Fibroblast of gingiva (primary cell): ENCODE measurements at regions not wholly inside any gene's neighbourhood (a gene's known extent, or its start where the extent isn't known, plus 50 kb on each side); places are given as distances from the start of the nearest gene placed in this dataset.
"Not testable (repeated sequence)": the region's sequence is repeated elsewhere in the genome, so short reads cannot be mapped to it uniquely, and the experiment has no call there.

Experiments used
- DNase-seq: peaks from one replicate; pipeline ENCODE4 v3.0.0-alpha.2; 2011; ENCODE audit warnings: low read depth

- no peak for DNase-seq
Observed at GRCh38 chr6:23790756-23791155, 335.3 kb upstream of the NRSN1 start.

DNA sequence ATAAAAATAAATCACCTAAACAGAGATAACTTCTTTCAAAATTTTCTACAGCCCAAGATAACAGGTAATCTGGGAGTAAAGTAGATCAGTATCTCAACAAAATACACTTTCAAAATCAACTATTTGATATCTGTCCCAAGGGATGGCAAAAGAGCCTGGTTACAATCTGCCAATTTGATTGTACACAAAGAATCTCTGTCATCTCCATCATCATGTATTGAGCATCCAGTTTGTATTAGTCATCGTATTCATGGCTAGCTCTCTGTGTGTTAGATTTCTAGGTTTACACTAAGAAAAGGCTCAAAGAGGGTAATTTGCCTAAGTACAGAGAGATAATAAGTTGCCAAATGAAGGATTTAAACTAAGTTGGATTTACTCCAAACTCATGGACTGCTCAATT lies 329.0 kb upstream of the NRSN1 start:
- DNase-seq: no peak

DNA sequence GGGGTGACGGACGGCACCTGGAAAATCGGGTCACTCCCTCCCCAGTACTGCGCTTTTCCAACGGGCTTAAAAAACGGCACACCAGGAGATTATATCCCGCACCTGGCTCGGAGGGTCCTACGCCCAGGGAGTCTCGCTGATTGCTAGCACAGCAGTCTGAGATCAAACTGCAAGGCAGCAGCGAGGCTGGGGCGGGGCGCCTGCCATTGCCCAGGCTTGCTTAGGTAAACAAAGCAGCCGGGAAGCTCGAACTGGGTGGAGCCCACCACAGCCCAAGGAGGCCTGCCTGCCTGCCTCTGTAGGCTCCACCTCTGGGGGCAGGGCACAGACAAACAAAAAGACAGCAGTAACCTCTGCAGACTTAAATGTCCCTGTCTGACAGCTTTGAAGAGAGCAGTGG lies 321.7 kb upstream of the NRSN1 start:
- DNase-seq: not testable (repeated sequence)

DNA sequence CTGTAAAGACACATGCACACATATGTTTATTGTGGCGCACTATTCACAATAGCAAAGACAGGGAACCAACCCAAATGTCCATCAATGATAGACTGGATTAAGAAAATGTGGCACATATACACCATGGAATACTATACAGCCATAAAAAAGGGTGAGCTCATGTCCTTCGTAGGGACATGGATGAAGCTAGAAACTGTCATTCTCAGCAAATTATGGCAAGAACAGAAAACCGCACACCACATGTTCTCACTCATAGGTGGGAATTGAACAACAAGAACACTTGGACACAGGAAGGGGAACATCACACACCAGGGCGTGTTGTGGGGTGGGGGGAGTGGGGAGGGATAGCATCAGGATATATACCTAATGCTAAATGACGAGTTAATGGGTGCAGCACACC lies 304.9 kb upstream of the NRSN1 start:
- DNase-seq: not testable (repeated sequence)

GRCh38 chr6:23823421-23823820 lies 302.6 kb upstream of the NRSN1 start:
- no peak for DNase-seq

DNA sequence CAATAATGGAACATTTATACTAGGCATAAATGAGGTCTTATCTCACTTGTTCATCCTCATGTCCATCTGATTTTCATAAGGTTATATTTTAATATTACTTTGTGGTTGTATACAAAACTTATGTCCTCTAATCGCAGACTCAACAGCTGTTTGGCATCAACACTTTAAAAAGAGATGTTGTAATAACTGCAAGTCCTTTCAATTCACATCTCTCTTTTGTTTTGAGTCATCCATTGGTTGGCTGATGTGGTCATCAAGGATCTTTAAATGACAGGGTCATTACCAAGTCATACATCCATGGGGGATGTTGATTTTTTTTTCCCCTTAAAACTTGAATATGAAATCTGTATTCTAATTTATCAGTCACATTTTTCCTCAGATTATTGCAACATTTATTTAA lies 299.4 kb upstream of the NRSN1 start:
- DNase-seq: no peak

DNA sequence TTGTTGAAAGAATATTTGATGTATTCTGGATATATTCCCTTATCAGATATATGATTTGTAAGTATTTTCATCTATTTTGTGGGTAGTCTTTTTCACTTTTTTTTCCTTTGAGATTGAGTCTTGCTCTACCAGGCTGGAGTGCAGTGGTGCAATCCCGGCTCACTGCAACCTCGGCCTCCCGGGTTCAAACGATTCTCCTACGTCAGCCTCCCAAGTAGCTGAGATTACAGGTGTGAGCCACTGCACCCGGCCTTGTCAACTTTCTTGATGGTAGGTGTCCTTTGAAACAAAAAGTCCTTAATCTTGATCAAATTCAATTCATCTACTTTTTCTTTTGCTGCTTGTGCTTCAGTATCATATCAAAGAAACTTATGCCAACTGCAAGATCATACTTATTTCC lies 297.2 kb upstream of the NRSN1 start:
- DNase-seq: no peak

DNA sequence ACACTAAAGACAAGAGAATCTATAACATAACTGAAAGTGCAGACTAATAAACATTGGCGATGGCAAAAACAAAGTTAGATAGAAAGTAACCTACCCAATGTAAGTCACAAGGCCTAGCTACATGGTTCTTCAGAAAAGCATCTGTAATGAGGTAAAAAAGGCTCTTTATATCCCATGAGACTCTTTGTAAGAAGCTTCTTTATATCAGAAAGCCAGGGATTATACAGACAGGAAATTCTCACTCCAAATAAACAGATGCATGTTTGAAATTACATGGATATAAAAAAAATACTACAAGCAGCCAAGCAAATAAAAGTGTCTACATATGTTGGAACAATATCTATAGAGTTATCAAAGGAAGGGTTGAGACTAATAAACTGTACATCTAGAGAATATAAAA lies 284.9 kb upstream of the NRSN1 start:
- no peak for DNase-seq

GRCh38 chr6:23842760-23843159 lies 283.3 kb upstream of the NRSN1 start:
- no peak for DNase-seq

- DNase-seq: no peak
Observed at GRCh38 chr6:23851522-23851921, 274.5 kb upstream of the NRSN1 start.

DNA sequence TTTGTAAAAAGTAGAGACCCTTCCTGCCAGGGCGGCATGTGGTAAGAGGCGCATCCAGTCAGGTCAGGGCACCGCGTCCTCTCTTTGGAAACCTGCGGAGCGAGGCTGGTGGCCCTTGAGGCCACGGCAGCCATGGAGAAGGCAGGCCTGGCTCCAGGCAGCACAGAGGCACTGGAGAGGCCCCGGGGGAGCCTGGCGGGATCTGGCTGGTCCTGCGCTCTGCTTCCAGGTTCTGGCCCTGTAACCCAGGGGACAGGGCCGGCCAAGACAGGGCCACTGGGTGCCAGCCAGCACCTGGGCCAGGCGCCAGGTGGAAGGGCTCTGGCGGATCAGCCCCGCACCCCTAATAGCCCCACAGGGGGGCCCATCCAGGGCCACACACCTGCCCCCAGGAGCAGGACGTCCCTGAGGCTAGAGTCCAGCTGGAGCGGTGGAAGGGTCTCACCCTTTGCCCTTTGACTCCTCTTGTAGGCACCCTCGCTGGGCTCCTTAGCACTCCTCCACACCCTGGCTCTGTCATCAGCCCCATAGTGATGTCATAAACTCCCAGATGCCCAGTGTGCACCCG lies 272.4 kb upstream of the NRSN1 start:
- not testable (repeated sequence) for DNase-seq

- DNase-seq: not testable (repeated sequence)
Observed at GRCh38 chr6:23854154-23854553, 271.9 kb upstream of the NRSN1 start.

DNA sequence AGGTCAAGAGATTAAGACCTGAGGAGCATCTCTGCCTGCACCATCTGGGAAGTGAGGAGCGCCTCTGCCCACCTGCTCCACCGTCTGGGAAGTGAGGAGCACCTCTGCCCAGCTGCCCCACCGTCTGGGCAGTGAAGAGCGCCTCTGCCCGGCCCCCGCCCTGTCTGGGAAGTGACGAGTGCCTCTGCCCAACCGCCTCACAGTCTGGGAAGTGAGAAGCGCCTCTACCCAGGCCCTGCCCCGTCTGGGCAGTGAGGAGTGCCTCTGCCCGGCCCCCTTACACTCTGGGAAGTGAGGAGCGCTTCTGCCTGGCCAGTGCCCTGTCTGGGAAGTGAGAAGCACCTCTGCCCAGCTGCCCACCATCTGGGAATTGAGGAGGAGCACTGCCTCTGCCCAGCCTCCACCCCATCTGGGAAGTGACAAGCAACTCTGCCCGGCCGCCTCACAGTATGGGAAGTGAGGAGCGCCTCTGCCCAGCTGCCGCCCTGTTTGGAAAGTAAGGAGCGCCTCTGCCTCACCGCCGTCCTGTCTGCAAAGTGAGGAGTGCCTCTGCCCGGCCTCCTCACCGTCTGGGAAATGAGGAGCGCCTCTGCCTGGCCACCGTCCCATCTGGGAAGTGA lies 270.4 kb upstream of the NRSN1 start:
- DNase-seq: no peak

GRCh38 chr6:23870496-23870895 lies 255.5 kb upstream of the NRSN1 start:
- no peak for DNase-seq

DNA sequence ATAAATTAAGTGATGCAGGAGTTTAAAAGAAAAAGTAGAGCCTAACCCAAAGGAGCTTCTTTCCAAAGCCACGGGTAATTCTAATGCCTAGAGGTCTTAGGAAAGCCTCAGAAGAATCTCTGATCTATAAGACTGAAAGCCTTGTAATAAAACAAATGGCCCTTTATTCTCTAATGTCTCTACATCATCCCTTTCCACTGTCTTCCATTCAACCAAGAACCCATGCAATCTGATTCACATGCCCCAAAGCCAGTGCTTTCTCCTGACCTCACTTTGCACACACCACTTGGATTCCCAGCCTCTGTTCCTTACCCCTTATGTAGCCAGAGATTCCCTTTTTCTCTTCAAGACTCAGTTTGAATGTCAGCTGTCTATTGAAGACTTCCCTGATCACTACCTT lies 252.9 kb upstream of the NRSN1 start:
- DNase-seq: no peak

GRCh38 chr6:23875006-23875405 lies 251.0 kb upstream of the NRSN1 start:
- DNase-seq: no peak

DNA sequence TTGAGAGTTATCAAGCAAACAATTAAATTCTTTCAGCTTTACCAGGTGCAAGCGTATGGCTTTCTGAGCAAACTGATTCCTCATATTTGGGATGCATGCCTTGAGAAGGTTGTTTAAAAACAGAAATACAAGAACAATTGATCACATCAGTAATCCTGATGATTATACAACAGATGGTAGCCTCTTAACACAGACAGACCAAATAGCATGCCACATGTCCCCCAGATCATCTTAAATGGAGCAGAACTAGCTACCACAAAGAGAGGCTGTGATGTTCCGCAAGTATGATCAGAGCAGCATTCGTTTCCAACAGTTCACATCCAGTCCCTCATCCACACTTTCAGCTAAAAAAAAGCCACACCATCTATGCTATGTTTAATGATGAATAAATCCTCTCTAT lies 246.2 kb upstream of the NRSN1 start:
- DNase-seq: no peak

- DNase-seq: no peak
Observed at GRCh38 chr6:23890543-23891227, 235.3 kb upstream of the NRSN1 start.

DNA sequence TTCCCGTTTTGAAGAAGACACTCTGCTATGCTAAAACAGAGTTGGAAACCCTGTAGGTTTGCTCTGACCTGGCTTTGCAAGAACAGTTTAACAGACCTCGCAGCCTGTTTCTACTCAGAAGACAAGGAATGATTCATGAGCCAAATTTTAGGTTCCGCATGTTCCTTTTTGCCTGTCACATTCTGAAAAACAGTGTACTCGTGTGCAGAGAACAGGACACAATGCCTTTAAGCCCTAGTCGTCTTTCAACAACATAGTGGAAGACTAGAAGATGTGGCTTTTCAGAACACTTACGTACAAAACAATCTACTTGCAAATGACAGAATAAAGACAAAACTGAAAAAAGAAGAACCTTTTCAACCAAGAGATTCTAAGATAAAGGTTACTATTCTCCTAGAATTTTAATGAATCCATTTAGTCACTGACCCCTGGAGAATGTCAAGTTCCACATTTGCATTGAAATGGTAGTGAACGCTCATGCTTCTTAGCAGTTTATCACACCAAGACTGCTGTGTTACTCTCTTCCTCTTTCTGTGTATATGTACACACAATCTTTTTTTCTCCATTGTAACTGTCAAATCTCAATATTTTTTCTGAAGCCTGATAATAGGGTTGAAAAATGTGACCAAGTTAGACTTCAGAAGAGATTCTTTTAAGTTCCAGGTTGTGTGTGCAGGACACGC lies 220.7 kb upstream of the NRSN1 start:
- DNase-seq: no peak

DNA sequence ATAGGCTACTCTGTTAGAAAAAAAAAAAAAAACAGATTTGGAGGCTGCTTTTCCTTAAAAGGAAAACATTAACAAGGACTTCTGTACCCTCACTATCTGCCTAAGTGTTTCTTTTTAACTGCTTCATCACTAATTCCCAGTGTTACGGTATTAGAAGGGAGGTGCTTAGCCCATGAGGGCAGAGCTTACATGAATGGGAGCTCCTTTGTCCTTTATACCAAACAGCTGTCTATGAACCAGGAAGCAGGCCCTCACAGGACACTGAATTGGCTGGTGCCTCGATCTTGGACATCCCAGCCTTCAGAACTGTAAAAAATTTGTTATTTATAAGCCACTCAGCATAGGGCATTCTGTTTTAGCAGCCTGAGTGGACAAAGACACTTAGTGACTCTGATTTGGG lies 215.6 kb upstream of the NRSN1 start:
- DNase-seq: no peak

DNA sequence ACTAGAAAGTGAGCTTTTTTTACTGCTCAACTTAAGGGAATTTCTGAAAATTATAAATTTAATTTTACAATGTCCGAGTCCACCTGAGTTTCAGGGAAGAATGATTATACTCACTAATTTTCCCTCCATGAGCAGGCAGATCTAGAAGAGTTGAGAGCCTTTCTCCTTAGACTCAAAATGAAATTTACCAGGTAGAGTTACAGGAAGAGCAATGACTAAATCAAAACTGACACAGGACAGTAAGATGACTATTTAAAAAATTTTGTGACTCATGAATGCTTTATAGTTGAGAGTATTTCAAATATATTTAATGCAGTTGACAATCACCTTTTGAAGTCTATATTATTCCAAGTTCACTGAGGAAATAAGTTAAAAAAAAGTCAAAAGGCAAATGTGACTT lies 198.1 kb upstream of the NRSN1 start:
- DNase-seq: no peak

GRCh38 chr6:23929201-23929600 lies 196.8 kb upstream of the NRSN1 start:
- no peak for DNase-seq

DNA sequence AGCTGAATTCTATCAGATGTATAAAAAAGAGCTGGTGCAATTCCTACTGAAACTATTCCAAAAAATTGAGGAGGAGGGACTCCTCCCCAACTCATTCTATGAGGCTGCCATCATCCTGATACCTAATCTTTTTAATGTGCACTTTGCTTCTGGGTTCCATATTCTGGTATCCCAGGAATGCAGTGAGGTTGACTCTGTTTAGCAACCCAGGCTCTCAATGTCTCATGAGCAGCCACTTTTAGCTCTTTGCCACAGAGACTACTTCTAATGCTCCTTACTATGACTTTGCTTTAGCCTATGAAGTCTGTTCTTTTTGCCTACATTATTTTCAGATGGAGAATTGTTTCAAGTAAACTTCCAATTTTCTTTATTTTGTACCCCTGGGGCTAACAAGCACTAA lies 185.5 kb upstream of the NRSN1 start:
- DNase-seq: no peak
